Stimulated activated naive B cell treated with anti-CD40 and anti-IgM and Interleukin-4, amounts not matched to agents 10 μg/mL and 1 μg/mL and 100 μg/mL, for 72 hours (primary cell): ENCODE measurements at regions not wholly inside any gene's neighbourhood (a gene's known extent, or its start where the extent isn't known, plus 50 kb on each side); places are given as distances from the start of the nearest gene placed in this dataset.

Source experiments
- ATAC-seq, 2 donors: fragments of 150-1000 bp; cut with Tn5 transposase; replicated peaks; 2 replicates each; pipeline ENCODE4 v1.10.0; 2021; ENCODE audit warnings: moderate library complexity in 1 of 2
- DNase-seq: peaks from one replicate; pipeline ENCODE4 v3.0.0; 2021
- H3K27ac Mint-ChIP-seq: one replicate; pipeline ENCODE4 v1.8.0; 2022; ENCODE audit warnings: mild to moderate bottlenecking, mixed read lengths
- H3K27me3 Mint-ChIP-seq, 2 donors: one replicate each; pipeline ENCODE4 v1.8.0; 2022; ENCODE audit warnings: mixed read lengths in 2 of 2
- H3K36me3 Mint-ChIP-seq, 2 donors: one replicate each; pipeline ENCODE4 v1.8.0; 2022; ENCODE audit warnings: mixed read lengths in 2 of 2, mild to moderate bottlenecking in 1 of 2
- H3K4me1 Mint-ChIP-seq, 2 donors: one replicate each; pipeline ENCODE4 v1.8.0; 2022; ENCODE audit warnings: mixed read lengths in 2 of 2, mild to moderate bottlenecking in 1 of 2
- H3K4me3 Mint-ChIP-seq, 2 donors: one replicate each; pipeline ENCODE4 v1.8.0; 2022; ENCODE audit warnings: mild to moderate bottlenecking in 2 of 2, mixed read lengths in 2 of 2, moderate library complexity in 1 of 2
- H3K9me3 Mint-ChIP-seq, 2 donors: one replicate each; pipeline ENCODE4 v1.8.0; 2022; ENCODE audit warnings: mixed read lengths in 2 of 2, mild to moderate bottlenecking in 1 of 2

- peaks cover 0 to 3% of the 10 kb centered on the region in 2 donors for H3K36me3 Mint-ChIP-seq
- ATAC-seq, result no peak
Observed at GRCh38 chr10:88045096-88045495, 181.7 kb downstream of the PTEN start.

GRCh38 chr10:88045656-88046415, 182.4 kb downstream of the PTEN start:
- H3K27ac Mint-ChIP-seq, result no peak overlapping the region
- H3K36me3 Mint-ChIP-seq, result peaks cover 0 to 3% of the 10 kb centered on the region in 2 donors

More at GRCh38 chr10:88045096-88045495, 181.7 kb downstream of the PTEN start:
- no peak overlapping the region for H3K4me3 Mint-ChIP-seq
- DNase-seq, result no peak
- peaks cover 22 to 34% of the 10 kb centered on the region in 2 donors for H3K4me1 Mint-ChIP-seq
- peaks cover 0 to 5% of the 10 kb centered on the region in 2 donors for H3K27me3 Mint-ChIP-seq
- H3K27ac Mint-ChIP-seq, result peak overlapping the region; percentile 6
- H3K9me3 Mint-ChIP-seq, result peaks cover 1 to 7% of the 10 kb centered on the region in 2 donors

DNA sequence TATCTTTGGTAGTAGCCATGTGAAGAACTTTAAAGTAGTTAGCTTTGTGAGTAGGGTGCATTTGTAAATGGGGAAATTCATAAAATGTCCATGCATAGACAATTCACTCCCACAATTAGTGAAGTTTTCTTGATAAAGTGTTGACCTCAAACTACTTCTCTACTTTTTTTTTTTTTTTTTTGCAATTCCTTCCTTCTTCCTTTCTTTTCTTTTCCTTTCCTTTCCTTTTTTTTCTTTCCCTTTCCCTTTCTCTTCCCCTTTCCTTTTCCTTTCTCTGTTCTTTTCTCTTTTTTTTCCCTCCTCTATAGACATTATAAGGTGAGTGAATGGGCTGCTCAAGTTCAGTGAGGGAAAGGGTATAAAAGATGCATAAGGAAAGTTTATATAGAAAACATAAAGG, 184.2 kb downstream of the PTEN start:
- DNase-seq (no peak), ATAC-seq (no peak)
- H3K4me1 Mint-ChIP-seq, result peaks cover 22 to 34% of the 10 kb centered on the region in 2 donors
- H3K27ac Mint-ChIP-seq, result no peak overlapping the region
- H3K27me3 Mint-ChIP-seq, result peaks cover 0 to 5% of the 10 kb centered on the region in 2 donors
- peaks cover 0 to 3% of the 10 kb centered on the region in 2 donors for H3K36me3 Mint-ChIP-seq
- peaks cover 1 to 7% of the 10 kb centered on the region in 2 donors for H3K9me3 Mint-ChIP-seq
- no peak overlapping the region for H3K4me3 Mint-ChIP-seq

More at GRCh38 chr10:88045656-88046415, 182.4 kb downstream of the PTEN start:
- no peak for ATAC-seq
- Mint-ChIP-seq H3K27me3 (peaks cover 0 to 5% of the 10 kb centered on the region in 2 donors), H3K4me3 (no peak overlapping the region), H3K9me3 (peaks cover 1 to 7% of the 10 kb centered on the region in 2 donors), H3K4me1 (peaks cover 22 to 34% of the 10 kb centered on the region in 2 donors)
- DNase-seq, result no peak

- Mint-ChIP-seq H3K36me3 (peaks cover 0 to 3% of the 10 kb centered on the region in 2 donors), H3K4me1 (peaks cover 18 to 34% of the 10 kb centered on the region in 2 donors), H3K27ac (no peak overlapping the region), H3K4me3 (no peak overlapping the region), H3K9me3 (peaks cover 1 to 7% of the 10 kb centered on the region in 2 donors), H3K27me3 (no peaks in the 10 kb centered on the region)
- DNase-seq (no peak), ATAC-seq (no peak)
Observed at GRCh38 chr10:88048312-88048711, 184.9 kb downstream of the PTEN start.

DNA sequence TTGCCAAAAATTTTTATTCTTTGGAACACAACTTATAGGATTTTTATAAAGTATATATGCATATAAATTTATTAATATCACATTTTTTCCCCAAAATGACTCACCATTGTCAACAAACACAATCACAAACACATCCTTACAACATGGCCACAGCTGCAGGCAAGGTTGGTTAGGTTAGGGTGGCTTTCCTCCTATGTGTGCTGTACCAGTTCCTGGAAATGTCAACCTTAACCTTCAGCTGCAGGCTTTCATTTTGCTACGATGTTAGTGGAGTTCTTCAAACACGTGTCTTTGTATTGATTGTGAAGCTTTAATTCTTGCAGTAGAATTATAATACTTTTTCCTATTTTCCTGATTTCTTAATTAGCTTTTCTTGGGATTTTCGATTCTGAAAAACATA, 185.8 kb downstream of the PTEN start:
- Mint-ChIP-seq H3K4me1 (peaks cover 18 to 34% of the 10 kb centered on the region in 2 donors), H3K4me3 (no peak overlapping the region), H3K36me3 (peaks cover 0 to 3% of the 10 kb centered on the region in 2 donors), H3K27ac (no peak overlapping the region), H3K27me3 (no peaks in the 10 kb centered on the region), H3K9me3 (peaks cover 1 to 7% of the 10 kb centered on the region in 2 donors)
- no peak for DNase-seq
- ATAC-seq, result no peak

GRCh38 chr10:88057720-88058119, 194.3 kb downstream of the PTEN start:
- Mint-ChIP-seq H3K27ac (no peak overlapping the region), H3K36me3 (peaks cover 4 to 7% of the 10 kb centered on the region in 2 donors), H3K27me3 (no peaks in the 10 kb centered on the region), H3K4me3 (no peak overlapping the region), H3K9me3 (peaks cover 6 to 8% of the 10 kb centered on the region in 2 donors), H3K4me1 (peaks cover 7 to 13% of the 10 kb centered on the region in 2 donors)
- DNase-seq (no peak), ATAC-seq (no peak)

GRCh38 chr10:88058750-88059149, 195.3 kb downstream of the PTEN start:
- H3K9me3 Mint-ChIP-seq, result peaks cover 6 to 8% of the 10 kb centered on the region in 2 donors
- H3K4me1 Mint-ChIP-seq, result peaks cover 17 to 22% of the 10 kb centered on the region in 2 donors
- ATAC-seq (peak; percentile 57 to 63), DNase-seq (no peak)
- H3K27ac Mint-ChIP-seq, result no peak overlapping the region
- H3K4me3 Mint-ChIP-seq, result no peak overlapping the region
- H3K27me3 Mint-ChIP-seq, result no peaks in the 10 kb centered on the region
- H3K36me3 Mint-ChIP-seq, result peaks cover 4 to 7% of the 10 kb centered on the region in 2 donors

- H3K9me3 Mint-ChIP-seq, result peaks cover 6 to 8% of the 10 kb centered on the region in 2 donors
- DNase-seq (no peak), ATAC-seq (no peak)
- H3K27me3 Mint-ChIP-seq, result no peaks in the 10 kb centered on the region
- no peak overlapping the region for H3K27ac Mint-ChIP-seq
- H3K4me3 Mint-ChIP-seq, result no peak overlapping the region
- peaks cover 21 to 25% of the 10 kb centered on the region in 2 donors for H3K4me1 Mint-ChIP-seq
- H3K36me3 Mint-ChIP-seq, result peaks cover 4 to 7% of the 10 kb centered on the region in 2 donors
Observed at GRCh38 chr10:88059190-88059589, 195.8 kb downstream of the PTEN start.

DNA sequence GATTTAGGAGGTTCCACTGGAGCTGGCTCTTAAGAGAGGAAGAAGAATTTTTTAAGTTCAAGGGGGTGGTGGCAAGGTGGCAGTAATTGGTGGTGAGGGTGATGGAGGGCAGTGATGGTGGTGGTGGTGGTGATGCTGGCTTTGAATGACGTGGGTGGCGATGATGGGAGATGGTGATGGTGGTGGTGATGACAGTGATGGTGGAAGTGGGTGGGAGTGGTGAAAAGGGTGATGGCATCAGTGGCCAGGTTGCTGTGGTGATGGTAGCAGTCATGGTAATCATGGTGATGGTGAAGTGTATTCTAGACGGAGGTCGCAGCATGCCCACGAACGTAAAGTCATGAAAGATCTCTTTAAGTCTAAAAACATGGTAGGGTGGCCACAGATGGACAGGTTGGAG, 197.3 kb downstream of the PTEN start:
- peak overlapping the region; percentile 22 for H3K27ac Mint-ChIP-seq
- ATAC-seq, result no peak
- no peaks in the 10 kb centered on the region for H3K27me3 Mint-ChIP-seq
- H3K4me1 Mint-ChIP-seq, result peaks cover 36 to 41% of the 10 kb centered on the region in 2 donors
- peaks cover 4 to 7% of the 10 kb centered on the region in 2 donors for H3K36me3 Mint-ChIP-seq
- DNase-seq, result no peak
- peaks cover 6 to 8% of the 10 kb centered on the region in 2 donors for H3K9me3 Mint-ChIP-seq
- H3K4me3 Mint-ChIP-seq, result no peak overlapping the region

- no peak for DNase-seq
- H3K27ac Mint-ChIP-seq, result no peak overlapping the region
- no peak for ATAC-seq
- no peak overlapping the region for H3K4me3 Mint-ChIP-seq
- no peaks in the 10 kb centered on the region for H3K27me3 Mint-ChIP-seq
- peaks cover 52 to 53% of the 10 kb centered on the region in 2 donors for H3K4me1 Mint-ChIP-seq
- H3K9me3 Mint-ChIP-seq, result peaks cover 6 to 10% of the 10 kb centered on the region in 2 donors
- H3K36me3 Mint-ChIP-seq, result peaks cover 4 to 8% of the 10 kb centered on the region in 2 donors
Observed at GRCh38 chr10:88062385-88062784, 199.0 kb downstream of the PTEN start.

- peaks cover 9 to 13% of the 10 kb centered on the region in 2 donors for H3K9me3 Mint-ChIP-seq
- H3K27ac Mint-ChIP-seq, result no peak overlapping the region
- peaks cover 57 to 58% of the 10 kb centered on the region in 2 donors for H3K4me1 Mint-ChIP-seq
- H3K27me3 Mint-ChIP-seq, result no peaks in the 10 kb centered on the region
- peaks cover 4 to 11% of the 10 kb centered on the region in 2 donors for H3K36me3 Mint-ChIP-seq
- DNase-seq (no peak), ATAC-seq (no peak)
- no peak overlapping the region for H3K4me3 Mint-ChIP-seq
Observed at GRCh38 chr10:88062798-88063472, 199.5 kb downstream of the PTEN start.

GRCh38 chr10:88063861-88064557, 200.6 kb downstream of the PTEN start:
- Mint-ChIP-seq H3K4me3 (no peak overlapping the region), H3K9me3 (peaks cover 9 to 13% of the 10 kb centered on the region in 2 donors), H3K4me1 (peaks cover 60 to 69% of the 10 kb centered on the region in 2 donors), H3K27ac (no peak overlapping the region), H3K36me3 (peaks cover 4 to 11% of the 10 kb centered on the region in 2 donors), H3K27me3 (no peaks in the 10 kb centered on the region)
- no peak for ATAC-seq
- no peak for DNase-seq

- DNase-seq (peak; percentile 44), ATAC-seq (peak; percentile 69 to 71)
- Mint-ChIP-seq H3K36me3 (peaks cover 4 to 11% of the 10 kb centered on the region in 2 donors), H3K4me1 (peaks cover 64 to 77% of the 10 kb centered on the region in 2 donors), H3K9me3 (peaks cover 9 to 13% of the 10 kb centered on the region in 2 donors), H3K27me3 (no peaks in the 10 kb centered on the region), H3K4me3 (no peak overlapping the region), H3K27ac (peak overlapping the region; percentile 81)
Observed at GRCh38 chr10:88064608-88065382, 201.4 kb downstream of the PTEN start.
